Sigmoid colon (tissue), 6 donors: ENCODE measurements at regions not wholly inside any gene's neighbourhood (a gene's known extent, or its start where the extent isn't known, plus 50 kb on each side); places are given as distances from the start of the nearest gene placed in this dataset.

Experiments
- DNase-seq: peaks from one replicate; pipeline ENCODE4 v3.0.0-alpha.2; 2019
- H3K27ac ChIP-seq, 4 donors: fragments of 200-600 bp; sonication (generic); one replicate each; pipeline ENCODE4 v1.5.1; 2016 to 2019; ENCODE audit warnings: mild to moderate bottlenecking in 1 of 4
- H3K27me3 ChIP-seq, 3 donors: fragments of 200-600 bp; sonication (generic); one replicate each; pipeline ENCODE4 v1.5.1; 2019; ENCODE audit warnings: mild to moderate bottlenecking in 1 of 3
- H3K36me3 ChIP-seq, 4 donors: fragments of 200-600 bp; sonication (generic); one replicate each; pipeline ENCODE4 v1.5.1; 2016 to 2019
- H3K4me1 ChIP-seq, 4 donors: fragments of 200-600 bp; sonication (generic); one replicate each; pipeline ENCODE4 v1.5.1; 2017 to 2019
- H3K4me3 ChIP-seq, 4 donors: fragments of 200-600 bp; sonication (generic); one replicate each; pipeline ENCODE4 v1.5.1; 2017 to 2019; ENCODE audit warnings: mild to moderate bottlenecking in 2 of 4, moderate library complexity in 1 of 4
- H3K9me3 ChIP-seq, 4 donors: fragments of 200-600 bp in 3 of 4; sonication (generic) in 3 of 4; one replicate each; pipeline versions ENCODE4 v1.5.1 to v1.6.1; 2013 to 2019
- CTCF ChIP-seq, 4 experiments: fragments of 450-650 bp in 3 of 4; fragments of 200-600 bp in 1 of 4; IDR thresholded peaks; one replicate each; pipeline ENCODE4 v1.5.1; 2016 to 2019; ENCODE audit warnings: antibody characterized with exemption in 4 of 4, mild to moderate bottlenecking in 3 of 4, moderate library complexity in 2 of 4
- EP300 ChIP-seq, 4 donors: sonication (generic); formaldehyde crosslinking; IDR thresholded peaks; one replicate each; pipeline ENCODE4 v1.6.1; 2017; ENCODE audit warnings: antibody characterized with exemption in 4 of 4
- POLR2A ChIP-seq, 2 donors: fragments of 450-650 bp; IDR thresholded peaks; one replicate each; pipeline ENCODE4 v1.6.1; 2016; ENCODE audit warnings: antibody characterized with exemption in 2 of 2, mild to moderate bottlenecking in 2 of 2, moderate library complexity in 2 of 2
- POLR2AphosphoS5 ChIP-seq, 4 donors: sonication (generic); formaldehyde crosslinking; IDR thresholded peaks; one replicate each; pipeline ENCODE4 v1.6.1; 2017; ENCODE audit warnings: antibody characterized with exemption in 4 of 4
- WGBS, 2 donors: extraction: QIAGEN DNeasy Blood & Tissue Kit; methylation state at CpG; one replicate each; pipeline ENCODE4 v1.1.7; 2013; 5-methylcytosine and 5-hydroxymethylcytosine counted together
- intact Hi-C: fragments of 100-400 bp; cut with DNase I; formaldehyde crosslinking; loops from one replicate; pipeline ENCODE4 v1.15.1; 2023
- donor health status: healthy with polysubstance abuse.
- donor health status: healthy.

- peaks cover 0 to 4% (median 0%) of the 10 kb centered on the region in 4 donors for H3K9me3 ChIP-seq
- H3K4me3 ChIP-seq = no peak overlapping the region
- intact Hi-C loops = no loop called here
- no peaks in the 10 kb centered on the region for H3K27me3 ChIP-seq
- DNase-seq = no peak
- H3K36me3 ChIP-seq = no peaks in the 10 kb centered on the region
- WGBS, 2 donors = 0 to 44% methylated on average over 1 of the region's 1 CpG
- peaks cover 0 to 20% (median 10%) of the 10 kb centered on the region in 4 donors for H3K4me1 ChIP-seq
- peak overlapping the region in 2 of 4 donors; percentile 2 to 52 for H3K27ac ChIP-seq
- TF ChIP-seq CTCF (IDR thresholded peaks at IDR 0.05) = no peak
Measured at GRCh38 chr12:75848961-75849360, 182.6 kb downstream of the PHLDA1 start.

- WGBS, 2 donors = 13 to 33% methylated on average over 7 of the region's 7 CpGs
- Histone ChIP-seq H3K27ac (peak overlapping the region in 3 of 4 donors; percentile 2 to 52 (median 19)), H3K36me3 (no peaks in the 10 kb centered on the region), H3K4me3 (no peak overlapping the region), H3K9me3 (peaks cover 0 to 4% (median 0%) of the 10 kb centered on the region in 4 donors), H3K27me3 (no peaks in the 10 kb centered on the region), H3K4me1 (peaks cover 0 to 20% (median 10%) of the 10 kb centered on the region in 4 donors)
- no peak for TF ChIP-seq EP300 (IDR thresholded peaks at IDR 0.05)
- no peak for TF ChIP-seq POLR2A (IDR thresholded peaks at IDR 0.05)
- no peak for TF ChIP-seq POLR2AphosphoS5 (IDR thresholded peaks at IDR 0.05)
- TF ChIP-seq CTCF (IDR thresholded peaks at IDR 0.05) = no peak
- DNase-seq = no peak
- intact Hi-C loops = no loop called here
Measured at GRCh38 chr12:75848431-75848925, 183.1 kb downstream of the PHLDA1 start.

- WGBS, 2 donors = 35 to 77% methylated on average over 1 of the region's 1 CpG
- no peak for DNase-seq
- no peaks in the 10 kb centered on the region for H3K36me3 ChIP-seq
- no peak overlapping the region for H3K4me3 ChIP-seq
- TF ChIP-seq POLR2AphosphoS5 (IDR thresholded peaks at IDR 0.05) (no peak), POLR2A (IDR thresholded peaks at IDR 0.05) (no peak), CTCF (IDR thresholded peaks at IDR 0.05) (no peak), EP300 (IDR thresholded peaks at IDR 0.05) (no peak)
- intact Hi-C loops = no loop called here
- peaks cover 0 to 20% (median 10%) of the 10 kb centered on the region in 4 donors for H3K4me1 ChIP-seq
- H3K9me3 ChIP-seq = peaks cover 0 to 4% (median 0%) of the 10 kb centered on the region in 4 donors
- H3K27ac ChIP-seq = no peak overlapping the region
- no peaks in the 10 kb centered on the region for H3K27me3 ChIP-seq
Measured at GRCh38 chr12:75846102-75846501, 185.5 kb downstream of the PHLDA1 start.

- TF ChIP-seq CTCF (IDR thresholded peaks at IDR 0.05) = no peak
- no peak for TF ChIP-seq POLR2AphosphoS5 (IDR thresholded peaks at IDR 0.05)
- TF ChIP-seq POLR2A (IDR thresholded peaks at IDR 0.05) = no peak
- TF ChIP-seq EP300 (IDR thresholded peaks at IDR 0.05) = no peak
- Histone ChIP-seq H3K4me1 (peaks cover 0 to 20% (median 10%) of the 10 kb centered on the region in 4 donors), H3K9me3 (peaks cover 0 to 4% (median 0%) of the 10 kb centered on the region in 4 donors), H3K4me3 (no peak overlapping the region), H3K27ac (no peak overlapping the region), H3K36me3 (no peaks in the 10 kb centered on the region), H3K27me3 (no peaks in the 10 kb centered on the region)
- intact Hi-C loops = no loop called here
- 83 to 84% methylated on average over 6 of the region's 6 CpGs for whole genome bisulfite sequencing, 2 donors
- no peak for DNase-seq
Measured at GRCh38 chr12:75844985-75845384, 186.6 kb downstream of the PHLDA1 start.
